ENCODE measurements at regions not wholly inside any gene's neighbourhood (a gene's known extent, or its start where the extent isn't known, plus 50 kb on each side); places are given as distances from the start of the nearest gene placed in this dataset.

- no peak overlapping the region for H3K4me3 Mint-ChIP-seq
- no peak overlapping the region for H3K27ac Mint-ChIP-seq (ENCODE audit: unreplicated experiment)
- TF ChIP-seq, protein P1, sequence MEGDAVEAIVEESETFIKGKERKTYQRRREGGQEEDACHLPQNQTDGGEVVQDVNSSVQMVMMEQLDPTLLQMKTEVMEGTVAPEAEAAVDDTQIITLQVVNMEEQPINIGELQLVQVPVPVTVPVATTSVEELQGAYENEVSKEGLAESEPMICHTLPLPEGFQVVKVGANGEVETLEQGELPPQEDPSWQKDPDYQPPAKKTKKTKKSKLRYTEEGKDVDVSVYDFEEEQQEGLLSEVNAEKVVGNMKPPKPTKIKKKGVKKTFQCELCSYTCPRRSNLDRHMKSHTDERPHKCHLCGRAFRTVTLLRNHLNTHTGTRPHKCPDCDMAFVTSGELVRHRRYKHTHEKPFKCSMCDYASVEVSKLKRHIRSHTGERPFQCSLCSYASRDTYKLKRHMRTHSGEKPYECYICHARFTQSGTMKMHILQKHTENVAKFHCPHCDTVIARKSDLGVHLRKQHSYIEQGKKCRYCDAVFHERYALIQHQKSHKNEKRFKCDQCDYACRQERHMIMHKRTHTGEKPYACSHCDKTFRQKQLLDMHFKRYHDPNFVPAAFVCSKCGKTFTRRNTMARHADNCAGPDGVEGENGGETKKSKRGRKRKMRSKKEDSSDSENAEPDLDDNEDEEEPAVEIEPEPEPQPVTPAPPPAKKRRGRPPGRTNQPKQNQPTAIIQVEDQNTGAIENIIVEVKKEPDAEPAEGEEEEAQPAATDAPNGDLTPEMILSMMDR (conservative IDR thresholded peaks at IDR 0.05), result no peak
- H3K4me1 Mint-ChIP-seq, result peaks cover 3% of the 10 kb centered on the region
- H3K36me3 Mint-ChIP-seq (ENCODE audit: low read depth), result no peaks in the 10 kb centered on the region
- H3K27me3 Mint-ChIP-seq (ENCODE audit: low read depth), result no peaks in the 10 kb centered on the region
- no peaks in the 10 kb centered on the region for H3K9me3 Mint-ChIP-seq
- DNase-seq (ENCODE audit: low read depth, low spot score), result no peak
Observed at GRCh38 chr3:40653878-40654277, 129.1 kb downstream of the ZNF621 start.

DNA sequence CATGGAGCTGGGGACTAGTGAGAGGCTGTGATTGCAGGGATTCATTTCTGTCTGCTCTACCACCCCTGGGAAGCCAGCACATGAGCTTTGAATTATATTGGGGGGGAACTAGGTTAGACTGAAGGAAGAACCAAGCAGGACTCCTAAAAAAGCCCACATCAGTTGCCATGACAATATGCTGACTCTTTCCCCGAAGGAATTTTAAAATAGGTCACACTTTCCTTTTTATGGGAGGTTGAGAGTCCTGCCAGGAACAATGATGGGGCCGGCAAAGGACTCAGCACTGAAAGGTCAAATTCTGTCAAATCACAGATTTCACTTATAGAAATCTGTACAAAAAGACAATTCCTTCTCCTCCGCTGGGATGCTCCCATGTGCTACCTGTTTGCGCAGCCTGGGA, 130.8 kb downstream of the ZNF621 start:
- H3K4me3 Mint-ChIP-seq, result no peak overlapping the region
- no peaks in the 10 kb centered on the region for H3K9me3 Mint-ChIP-seq
- peaks cover 3% of the 10 kb centered on the region for H3K4me1 Mint-ChIP-seq
- no peak for DNase-seq (ENCODE audit: low read depth, low spot score)
- H3K36me3 Mint-ChIP-seq (ENCODE audit: low read depth), result no peaks in the 10 kb centered on the region
- no peak overlapping the region for H3K27ac Mint-ChIP-seq (ENCODE audit: unreplicated experiment)
- TF ChIP-seq, protein P1 (conservative IDR thresholded peaks at IDR 0.05), result no peak
- H3K27me3 Mint-ChIP-seq (ENCODE audit: low read depth), result no peaks in the 10 kb centered on the region

- Mint-ChIP-seq H3K4me3 (no peak overlapping the region), H3K36me3 (ENCODE audit: low read depth) (no peaks in the 10 kb centered on the region), H3K27ac (ENCODE audit: unreplicated experiment) (no peak overlapping the region), H3K9me3 (no peaks in the 10 kb centered on the region), H3K4me1 (peaks cover 3% of the 10 kb centered on the region), H3K27me3 (ENCODE audit: low read depth) (no peaks in the 10 kb centered on the region)
- TF ChIP-seq, protein P1 (conservative IDR thresholded peaks at IDR 0.05), result no peak
- no peak for DNase-seq (ENCODE audit: low read depth, low spot score)
Observed at GRCh38 chr3:40657623-40658022, 132.9 kb downstream of the ZNF621 start.

DNA sequence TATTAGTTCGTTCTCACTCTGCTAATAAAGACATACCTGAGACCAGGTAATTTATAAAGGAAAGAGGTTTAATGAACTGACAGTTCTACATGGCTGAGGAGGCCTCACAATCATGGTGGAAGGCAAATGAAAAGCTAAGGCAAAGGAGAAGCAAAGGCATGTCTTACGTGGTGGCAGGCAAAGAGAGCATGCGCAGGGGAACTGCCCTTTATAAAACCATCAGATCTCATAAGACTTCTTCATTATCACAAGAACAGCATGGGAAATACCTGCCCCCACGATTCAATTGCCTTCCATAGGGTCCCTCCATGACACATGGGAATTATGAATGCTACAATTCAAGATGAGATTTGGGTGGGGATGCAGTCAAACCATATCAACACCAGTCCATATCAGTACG, 133.5 kb downstream of the ZNF621 start:
- Mint-ChIP-seq H3K36me3 (ENCODE audit: low read depth) (no peaks in the 10 kb centered on the region), H3K27ac (ENCODE audit: unreplicated experiment) (no peak overlapping the region), H3K27me3 (ENCODE audit: low read depth) (no peaks in the 10 kb centered on the region), H3K4me3 (no peak overlapping the region), H3K4me1 (peaks cover 3% of the 10 kb centered on the region), H3K9me3 (no peaks in the 10 kb centered on the region)
- TF ChIP-seq, protein P1 (conservative IDR thresholded peaks at IDR 0.05), result no peak
- no peak for DNase-seq (ENCODE audit: low read depth, low spot score)

GRCh38 chr3:40660554-40660953, 135.8 kb downstream of the ZNF621 start:
- Mint-ChIP-seq H3K27ac (ENCODE audit: unreplicated experiment) (no peak overlapping the region), H3K27me3 (ENCODE audit: low read depth) (no peaks in the 10 kb centered on the region)

More at GRCh38 chr3:40660554-40660953, 135.8 kb downstream of the ZNF621 start:
- H3K9me3 Mint-ChIP-seq, result no peaks in the 10 kb centered on the region
- peaks cover 12% of the 10 kb centered on the region for H3K4me1 Mint-ChIP-seq
- no peak for DNase-seq (ENCODE audit: low read depth, low spot score)
- TF ChIP-seq, protein P1 (conservative IDR thresholded peaks at IDR 0.05), result no peak
- H3K36me3 Mint-ChIP-seq (ENCODE audit: low read depth), result no peaks in the 10 kb centered on the region
- H3K4me3 Mint-ChIP-seq, result no peak overlapping the region

Measured in neural crest cell (in vitro differentiated cells).